GM12891 (cell line): ENCODE measurements at regions not wholly inside any gene's neighbourhood (a gene's known extent, or its start where the extent isn't known, plus 50 kb on each side); places are given as distances from the start of the nearest gene placed in this dataset.

ENCODE experiments used
- DNase-seq: peaks from one replicate; pipeline ENCODE4 v3.0.0; 2011; ENCODE audit warnings: low spot score; ENCODE audit not compliant: insufficient read length
- FAIRE-seq: peaks from 2 replicates; lab custom pipeline; 2011; peaks lifted over from hg19 to GRCh38; lab: Jason Lieb, UNC
- PAX5 ChIP-seq: IDR thresholded peaks from 2 replicates; pipeline ENCODE4 v1.6.1; 2011; ENCODE audit warnings: low read length, moderate library complexity, mild to moderate bottlenecking; ENCODE audit not compliant: insufficient read depth, severe bottlenecking
- POLR2A ChIP-seq: IDR thresholded peaks from 2 replicates; pipeline ENCODE4 v1.6.1; 2011; ENCODE audit warnings: low read depth, low read length, control low read depth
- POLR2AphosphoS5 ChIP-seq: IDR thresholded peaks from 2 replicates; pipeline ENCODE4 v1.6.1; 2011; ENCODE audit warnings: low read depth, low read length, control low read depth
- POU2F2 ChIP-seq: IDR thresholded peaks from 2 replicates; pipeline ENCODE4 v1.6.1; 2011; ENCODE audit warnings: low read depth, mild to moderate bottlenecking, control low read depth, low read length, moderate library complexity
- SPI1 ChIP-seq: IDR thresholded peaks from 2 replicates; pipeline ENCODE4 v1.6.1; 2011; ENCODE audit warnings: low read depth, low read length, control low read depth
- TAF1 ChIP-seq: IDR thresholded peaks from 2 replicates; pipeline ENCODE4 v1.6.1; 2011; ENCODE audit warnings: low read depth, low read length, control low read depth

- no peak for FAIRE-seq
- DNase-seq: no peak
- TF ChIP-seq POU2F2 (no peak), TAF1 (no peak), SPI1 (no peak), POLR2AphosphoS5 (no peak), PAX5 (no peak), POLR2A (no peak)
Measured at GRCh38 chr16:73879621-73880020, 417.0 kb upstream of the PSMD7 start.

DNA sequence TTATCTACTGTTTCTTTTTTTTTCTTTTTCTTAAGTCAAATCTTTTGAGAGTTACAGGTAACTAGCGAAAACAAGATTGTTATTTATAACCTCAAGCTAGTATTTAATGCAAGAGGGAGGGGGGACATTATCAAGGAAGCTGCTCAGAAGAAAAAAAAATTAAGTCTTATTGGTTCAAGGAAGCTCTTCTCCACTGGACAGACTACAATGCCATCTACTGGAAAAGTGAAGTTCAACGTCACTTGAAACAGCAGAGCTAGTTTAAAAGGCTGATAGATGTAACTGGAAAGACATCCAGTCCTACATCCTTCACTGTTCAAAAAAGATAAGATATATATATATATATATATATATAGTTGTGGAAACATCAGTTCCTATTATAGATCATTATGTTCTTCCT is 418.0 kb upstream of the PSMD7 start:
- no peak for TF ChIP-seq POLR2AphosphoS5
- no peak for TF ChIP-seq TAF1
- no peak for TF ChIP-seq POU2F2
- no peak for FAIRE-seq
- DNase-seq: peak; percentile 5

DNA sequence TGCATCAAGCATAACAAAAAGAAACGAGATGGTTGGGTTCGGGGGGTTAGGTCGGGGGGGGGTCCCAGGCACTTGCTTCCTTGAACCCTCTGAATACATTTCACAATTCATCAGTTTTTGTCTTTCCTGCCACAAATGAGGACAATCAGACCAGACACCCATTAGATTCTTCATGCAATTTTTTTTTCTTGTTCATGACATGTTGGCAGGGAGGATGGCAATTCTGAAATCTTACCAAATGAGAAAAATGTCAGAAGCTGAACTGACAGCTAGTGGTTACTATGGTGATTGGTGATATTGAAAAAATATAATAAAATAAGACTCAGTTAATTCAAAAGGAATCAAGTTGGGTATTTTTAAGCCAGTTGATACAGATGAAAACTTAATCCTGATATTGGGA is 419.5 kb upstream of the PSMD7 start:
- FAIRE-seq (no peak), DNase-seq (no peak)
- TF ChIP-seq POU2F2: no peak
- TF ChIP-seq PAX5: no peak
- TF ChIP-seq TAF1: no peak
- no peak for TF ChIP-seq POLR2AphosphoS5
- TF ChIP-seq SPI1: no peak
- no peak for TF ChIP-seq POLR2A

- no peak for DNase-seq
- TF ChIP-seq SPI1 (no peak), POLR2AphosphoS5 (no peak), POLR2A (no peak), POU2F2 (no peak), TAF1 (no peak), PAX5 (no peak)
- no peak for FAIRE-seq
Measured at GRCh38 chr16:73875996-73876690, 420.5 kb upstream of the PSMD7 start.

DNA sequence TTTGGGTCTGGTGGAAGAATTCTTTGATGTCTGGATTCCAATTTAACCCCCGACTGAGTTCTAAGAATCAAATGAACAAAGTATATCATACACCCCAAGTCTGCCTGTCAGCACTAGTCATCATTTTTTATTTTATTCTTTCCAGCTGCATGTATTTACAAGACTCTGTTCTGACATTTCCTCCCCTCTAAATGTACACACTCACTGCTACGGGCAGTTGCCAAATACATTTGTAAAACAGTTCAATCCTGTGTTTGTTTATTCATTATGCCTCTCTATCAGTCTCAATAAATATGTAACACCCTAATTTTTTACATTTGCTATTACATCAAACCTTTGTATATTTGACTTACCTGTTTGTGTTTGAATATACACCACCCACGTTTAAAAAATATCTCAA is 422.3 kb upstream of the PSMD7 start:
- no peak for TF ChIP-seq SPI1
- TF ChIP-seq PAX5: no peak
- TF ChIP-seq POLR2AphosphoS5: no peak
- no peak for TF ChIP-seq TAF1
- no peak for FAIRE-seq

DNA sequence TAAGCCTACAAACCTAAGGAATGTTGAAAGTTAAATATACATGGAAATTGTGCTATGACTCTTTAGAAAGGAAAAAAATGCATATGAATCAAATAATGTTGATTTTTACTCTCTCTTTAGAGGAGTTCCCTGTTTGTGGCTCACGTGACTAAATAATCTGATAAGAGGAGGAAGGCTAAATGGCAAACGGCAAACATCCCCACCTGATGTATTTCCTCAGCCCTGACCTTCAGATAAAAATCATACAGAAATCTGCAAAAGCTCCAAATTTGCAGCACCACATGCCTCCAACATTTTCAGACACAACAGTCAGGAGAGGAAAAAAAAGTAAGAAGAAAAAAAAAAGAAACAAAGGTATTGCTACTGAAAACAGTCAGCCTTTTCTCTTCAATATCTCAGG is 423.0 kb upstream of the PSMD7 start:
- no peak for TF ChIP-seq POLR2AphosphoS5
- TF ChIP-seq PAX5: no peak
- TF ChIP-seq SPI1: no peak
- no peak for TF ChIP-seq POLR2A
- no peak for TF ChIP-seq POU2F2
- TF ChIP-seq TAF1: no peak
- FAIRE-seq: no peak

More for the DNA sequence above, 422.3 kb upstream of the PSMD7 start:
- no peak for DNase-seq

DNA sequence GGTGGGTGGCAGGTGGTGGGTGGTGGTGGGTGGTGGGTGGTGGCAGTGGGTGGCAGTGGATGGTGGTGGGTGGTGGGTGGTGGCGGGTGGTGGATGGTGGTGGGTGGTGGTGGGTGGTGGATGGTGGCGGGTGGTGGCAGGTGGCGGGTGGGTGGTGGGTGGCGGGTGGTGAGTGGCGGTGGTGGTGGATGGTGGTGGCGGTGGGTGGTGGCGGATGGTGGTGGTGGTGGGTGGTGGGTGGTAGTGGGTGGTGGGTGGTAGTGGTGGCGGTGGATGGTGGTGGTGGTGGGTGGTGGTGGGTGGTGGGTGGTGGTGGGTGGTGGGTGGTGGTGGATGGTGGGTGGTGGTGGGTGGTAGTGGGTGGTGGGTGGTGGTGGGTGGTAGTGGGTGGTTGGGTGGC is 423.8 kb upstream of the PSMD7 start:
- DNase-seq: no peak
- FAIRE-seq: no peak
- TF ChIP-seq POU2F2: no peak
- TF ChIP-seq POLR2A: no peak
- no peak for TF ChIP-seq POLR2AphosphoS5
- no peak for TF ChIP-seq TAF1
- no peak for TF ChIP-seq PAX5
- no peak for TF ChIP-seq SPI1

More for the DNA sequence above, 423.0 kb upstream of the PSMD7 start:
- no peak for DNase-seq

- FAIRE-seq: no peak
- TF ChIP-seq POLR2AphosphoS5 (no peak), SPI1 (no peak), PAX5 (no peak), TAF1 (no peak), POLR2A (no peak), POU2F2 (no peak)
Measured at GRCh38 chr16:73871088-73871733, 425.4 kb upstream of the PSMD7 start.

DNA sequence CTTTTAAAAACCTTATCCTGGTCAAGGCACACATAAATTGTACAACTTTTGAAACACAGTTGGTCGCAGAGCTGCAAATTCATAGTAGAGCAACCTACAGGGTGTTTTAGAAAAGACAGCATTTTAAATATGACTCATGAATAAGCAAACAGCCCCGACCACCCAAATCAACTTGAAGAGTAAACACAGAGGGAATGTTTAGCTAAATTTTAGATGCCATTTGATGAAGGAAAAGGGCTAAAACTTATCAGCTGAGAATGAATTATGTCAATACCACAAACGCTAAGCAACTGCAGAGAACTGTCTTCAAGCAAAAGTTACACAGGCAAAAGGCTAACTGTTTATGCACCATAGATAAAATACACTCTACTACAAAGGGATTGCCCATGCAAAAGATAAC is 427.5 kb upstream of the PSMD7 start:
- DNase-seq (no peak), FAIRE-seq (no peak)
- TF ChIP-seq POLR2AphosphoS5: no peak
- TF ChIP-seq TAF1: no peak
- no peak for TF ChIP-seq SPI1
- no peak for TF ChIP-seq PAX5
- no peak for TF ChIP-seq POLR2A
- TF ChIP-seq POU2F2: no peak

More at GRCh38 chr16:73871088-73871733, 425.4 kb upstream of the PSMD7 start:
- DNase-seq: no peak
